MM.1S (cell line): ENCODE measurements at regions not wholly inside any gene's neighbourhood (a gene's known extent, or its start where the extent isn't known, plus 50 kb on each side); places are given as distances from the start of the nearest gene placed in this dataset.

ENCODE experiments used
- DNase-seq: peaks from one replicate; pipeline ENCODE4 v3.0.0-alpha.2; 2015
- H2AFZ ChIP-seq: fragments of 300-600 bp; sonication (generic); 2 replicates; pipeline ENCODE4 v1.6.0; 2016; ENCODE audit warnings: antibody characterized with exemption, low read length
- H3F3A ChIP-seq: fragments of 300-600 bp; sonication (generic); 2 replicates; pipeline ENCODE4 v1.6.1; 2016; ENCODE audit warnings: mild to moderate bottlenecking, antibody characterized with exemption, low read length, moderate library complexity, mixed read lengths; ENCODE audit not compliant: insufficient read depth
- H3K27ac ChIP-seq: fragments of 300-600 bp; sonication (generic); 2 replicates; pipeline ENCODE4 v1.5.1; 2016; ENCODE audit warnings: mild to moderate bottlenecking, low read length
- H3K27me3 ChIP-seq: fragments of 300-600 bp; sonication (generic); replicated peaks from 2 replicates; pipeline ENCODE4 v1.6.0; 2016; ENCODE audit warnings: low read length; ENCODE audit not compliant: insufficient read depth
- H3K36me3 ChIP-seq: fragments of 300-600 bp; sonication (generic); replicated peaks from 2 replicates; pipeline ENCODE4 v1.6.1; 2016; ENCODE audit warnings: mild to moderate bottlenecking, low read length, mixed read lengths; ENCODE audit not compliant: insufficient read depth
- H3K4me1 ChIP-seq: fragments of 300-600 bp; sonication (generic); 2 replicates; pipeline ENCODE4 v1.6.1; 2016; ENCODE audit warnings: low read length, mixed read lengths
- H3K4me2 ChIP-seq: fragments of 300-600 bp; sonication (generic); 2 replicates; pipeline ENCODE4 v1.6.0; 2016; ENCODE audit warnings: low read depth, low read length
- H3K4me3 ChIP-seq: fragments of 300-600 bp; sonication (generic); 2 replicates; pipeline ENCODE4 v1.5.1; 2016; ENCODE audit warnings: low read length, mixed read lengths
- H3K79me2 ChIP-seq: fragments of 300-600 bp; sonication (generic); 2 replicates; pipeline ENCODE4 v1.6.1; 2016; ENCODE audit warnings: mixed run types, low read length, mixed read lengths
- H3K9ac ChIP-seq: fragments of 300-600 bp; sonication (generic); 2 replicates; pipeline ENCODE4 v1.6.1; 2016; ENCODE audit warnings: low read length, mixed read lengths
- H3K9me2 ChIP-seq: fragments of 300-600 bp; sonication (generic); replicated peaks from 2 replicates; pipeline ENCODE4 v1.6.1; 2016; ENCODE audit warnings: mild to moderate bottlenecking, low read length, mixed read lengths; ENCODE audit not compliant: insufficient read depth
- H3K9me3 ChIP-seq: fragments of 300-600 bp; sonication (generic); replicated peaks from 2 replicates; pipeline ENCODE4 v1.6.1; 2016; ENCODE audit warnings: mild to moderate bottlenecking, low read length, mixed read lengths; ENCODE audit not compliant: insufficient read depth
- H4K20me1 ChIP-seq: fragments of 300-600 bp; sonication (generic); 2 replicates; pipeline ENCODE4 v1.6.1; 2016; ENCODE audit warnings: mild to moderate bottlenecking, low read length, moderate library complexity, mixed read lengths; ENCODE audit not compliant: insufficient read depth
- EZH2 ChIP-seq: fragments of 300-600 bp; sonication (generic); optimal IDR thresholded peaks from 2 replicates; pipeline ENCODE3; 2017; ENCODE audit warnings: low read depth, mild to moderate bottlenecking, antibody characterized with exemption, low read length, mixed read lengths
- EZH2phosphoT487 ChIP-seq: fragments of 300-600 bp; sonication (generic); IDR thresholded peaks from 2 replicates; pipeline ENCODE4 v1.6.1; 2018; ENCODE audit warnings: antibody characterized with exemption, low read length
- TF ChIP-seq, protein P1 (sequence below): fragments of 300-600 bp; sonication (generic); IDR thresholded peaks from 2 replicates; pipeline ENCODE4 v1.5.1; 2016; ENCODE audit warnings: antibody characterized with exemption, low read length, mixed read lengths

DNA sequence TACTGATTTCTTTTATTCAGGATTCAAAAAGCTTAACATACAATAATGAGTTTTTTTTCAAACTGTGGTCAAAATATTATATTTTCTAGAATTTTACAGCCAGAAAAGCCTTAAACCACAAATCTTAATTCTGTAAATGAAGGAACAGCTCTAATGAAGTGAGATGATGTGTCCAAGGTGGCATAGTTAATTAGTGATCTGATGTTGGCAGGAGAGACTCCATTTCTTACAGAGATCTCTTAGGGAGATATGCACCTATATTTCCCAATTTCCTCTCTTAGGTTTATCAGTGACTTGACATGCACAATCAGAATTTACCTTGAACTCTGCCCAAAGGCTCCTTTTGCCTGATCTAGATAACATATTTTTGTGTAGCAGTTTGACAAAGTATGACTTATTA lies 211.1 kb upstream of the ZNF804B start:
- no peaks in the 10 kb centered on the region for H3F3A ChIP-seq
- no peak overlapping the region for H2AFZ ChIP-seq
- no peaks in the 10 kb centered on the region for H3K4me1 ChIP-seq
- no peaks in the 10 kb centered on the region for H3K9me3 ChIP-seq
- no peak overlapping the region for H3K4me3 ChIP-seq
- no peak for TF ChIP-seq EZH2
- no peak for TF ChIP-seq EZH2phosphoT487
- no peak overlapping the region for H3K9ac ChIP-seq
- no peak overlapping the region for H3K4me2 ChIP-seq
- H3K79me2 ChIP-seq, result no peaks in the 10 kb centered on the region
- no peak overlapping the region for H3K27ac ChIP-seq
- no peaks in the 10 kb centered on the region for H3K27me3 ChIP-seq
- DNase-seq, result no peak
- no peaks in the 10 kb centered on the region for H3K9me2 ChIP-seq
- no peaks in the 10 kb centered on the region for H3K36me3 ChIP-seq
- H4K20me1 ChIP-seq, result no peaks in the 10 kb centered on the region

DNA sequence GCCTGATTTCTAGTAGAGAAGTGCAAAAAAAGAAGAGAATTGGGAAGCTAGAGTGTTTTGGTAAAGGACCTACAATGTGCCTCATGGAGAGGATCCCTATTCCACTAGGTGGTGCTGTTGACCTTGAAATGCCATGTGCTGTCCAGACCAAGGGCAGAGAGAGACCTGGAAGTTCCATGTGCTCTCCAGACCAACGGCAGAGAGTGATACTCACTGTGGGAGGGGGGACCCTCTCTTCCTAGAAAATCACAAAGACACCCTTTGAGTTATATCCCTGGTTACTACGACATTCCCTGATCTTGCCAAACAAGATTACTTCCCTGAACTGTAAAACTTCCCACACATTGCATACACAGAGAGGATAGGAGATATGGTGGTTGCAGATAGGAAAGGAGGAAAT lies 212.7 kb upstream of the ZNF804B start:
- no peak for TF ChIP-seq EZH2phosphoT487
- TF ChIP-seq, protein P1, sequence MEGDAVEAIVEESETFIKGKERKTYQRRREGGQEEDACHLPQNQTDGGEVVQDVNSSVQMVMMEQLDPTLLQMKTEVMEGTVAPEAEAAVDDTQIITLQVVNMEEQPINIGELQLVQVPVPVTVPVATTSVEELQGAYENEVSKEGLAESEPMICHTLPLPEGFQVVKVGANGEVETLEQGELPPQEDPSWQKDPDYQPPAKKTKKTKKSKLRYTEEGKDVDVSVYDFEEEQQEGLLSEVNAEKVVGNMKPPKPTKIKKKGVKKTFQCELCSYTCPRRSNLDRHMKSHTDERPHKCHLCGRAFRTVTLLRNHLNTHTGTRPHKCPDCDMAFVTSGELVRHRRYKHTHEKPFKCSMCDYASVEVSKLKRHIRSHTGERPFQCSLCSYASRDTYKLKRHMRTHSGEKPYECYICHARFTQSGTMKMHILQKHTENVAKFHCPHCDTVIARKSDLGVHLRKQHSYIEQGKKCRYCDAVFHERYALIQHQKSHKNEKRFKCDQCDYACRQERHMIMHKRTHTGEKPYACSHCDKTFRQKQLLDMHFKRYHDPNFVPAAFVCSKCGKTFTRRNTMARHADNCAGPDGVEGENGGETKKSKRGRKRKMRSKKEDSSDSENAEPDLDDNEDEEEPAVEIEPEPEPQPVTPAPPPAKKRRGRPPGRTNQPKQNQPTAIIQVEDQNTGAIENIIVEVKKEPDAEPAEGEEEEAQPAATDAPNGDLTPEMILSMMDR, result peak; percentile 78
- Histone ChIP-seq H3K36me3 (no peaks in the 10 kb centered on the region), H4K20me1 (no peaks in the 10 kb centered on the region), H2AFZ (no peak overlapping the region), H3F3A (no peaks in the 10 kb centered on the region), H3K9ac (no peak overlapping the region), H3K4me3 (no peak overlapping the region), H3K79me2 (no peaks in the 10 kb centered on the region), H3K27ac (no peak overlapping the region), H3K4me2 (no peak overlapping the region), H3K4me1 (no peaks in the 10 kb centered on the region), H3K27me3 (no peaks in the 10 kb centered on the region), H3K9me2 (no peaks in the 10 kb centered on the region), H3K9me3 (no peaks in the 10 kb centered on the region)
- DNase-seq, result peak; percentile 71

DNA sequence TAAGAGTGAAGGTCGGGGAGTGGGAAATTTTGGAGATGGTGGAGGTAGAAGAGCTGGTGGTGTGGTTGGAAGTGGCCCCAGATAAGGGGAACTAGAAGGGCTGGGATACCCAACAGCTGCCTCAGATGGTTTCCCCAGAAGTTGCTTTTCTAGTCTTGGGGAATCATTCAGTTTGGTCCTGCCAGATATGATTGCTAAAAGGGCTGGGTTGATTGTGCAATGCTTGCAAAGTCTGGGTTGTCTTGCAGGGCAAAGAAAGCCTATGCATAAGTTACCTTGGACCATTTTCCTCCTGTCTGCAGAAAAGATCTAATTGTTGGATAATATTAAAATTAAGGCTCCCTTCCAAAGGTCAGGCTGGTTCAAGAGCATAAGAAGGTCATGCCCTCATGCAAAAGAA lies 213.8 kb upstream of the ZNF804B start:
- no peak overlapping the region for H2AFZ ChIP-seq
- H4K20me1 ChIP-seq, result no peaks in the 10 kb centered on the region
- no peak overlapping the region for H3K4me3 ChIP-seq
- no peak overlapping the region for H3K27ac ChIP-seq
- no peak for DNase-seq
- no peaks in the 10 kb centered on the region for H3K27me3 ChIP-seq
- H3F3A ChIP-seq, result no peaks in the 10 kb centered on the region
- no peaks in the 10 kb centered on the region for H3K9me3 ChIP-seq
- H3K79me2 ChIP-seq, result no peaks in the 10 kb centered on the region
- TF ChIP-seq, protein P1, result no peak
- TF ChIP-seq EZH2phosphoT487 (no peak), EZH2 (no peak)
- no peak overlapping the region for H3K9ac ChIP-seq
- no peaks in the 10 kb centered on the region for H3K36me3 ChIP-seq
- no peaks in the 10 kb centered on the region for H3K4me1 ChIP-seq
- H3K4me2 ChIP-seq, result no peak overlapping the region
- no peaks in the 10 kb centered on the region for H3K9me2 ChIP-seq

DNA sequence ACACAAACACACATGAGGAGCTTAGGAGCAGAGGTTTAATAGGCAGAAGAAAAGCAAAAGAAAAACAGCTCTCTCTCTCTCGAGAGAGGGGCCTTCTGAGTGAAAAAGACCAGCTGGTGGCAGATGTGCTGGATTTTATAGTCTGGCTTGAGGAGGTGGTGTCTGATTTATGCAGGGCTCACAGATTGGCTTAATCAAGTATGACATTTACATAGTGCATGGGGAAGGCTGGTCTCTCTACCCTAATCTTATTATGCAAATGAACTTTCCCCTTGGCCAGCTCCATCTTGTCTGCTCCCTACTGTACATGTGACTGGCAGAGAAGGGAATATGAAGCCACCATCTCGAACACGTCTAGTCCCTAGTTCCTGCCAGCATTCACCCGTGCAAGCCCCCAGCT lies 219.5 kb upstream of the ZNF804B start:
- no peak overlapping the region for H3K4me2 ChIP-seq
- no peaks in the 10 kb centered on the region for H4K20me1 ChIP-seq
- no peaks in the 10 kb centered on the region for H3F3A ChIP-seq
- no peaks in the 10 kb centered on the region for H3K36me3 ChIP-seq
- no peak for DNase-seq
- TF ChIP-seq EZH2 (no peak), EZH2phosphoT487 (no peak)
- TF ChIP-seq, protein P1, result no peak
- no peaks in the 10 kb centered on the region for H3K9me3 ChIP-seq
- H3K27me3 ChIP-seq, result no peaks in the 10 kb centered on the region
- H2AFZ ChIP-seq, result no peak overlapping the region
- no peak overlapping the region for H3K27ac ChIP-seq
- no peak overlapping the region for H3K9ac ChIP-seq
- H3K4me3 ChIP-seq, result no peak overlapping the region
- H3K9me2 ChIP-seq, result no peaks in the 10 kb centered on the region
- H3K4me1 ChIP-seq, result no peaks in the 10 kb centered on the region
- H3K79me2 ChIP-seq, result no peaks in the 10 kb centered on the region
